K562 (cell line): ENCODE measurements at regions not wholly inside any gene's neighbourhood (a gene's known extent, or its start where the extent isn't known, plus 50 kb on each side); places are given as distances from the start of the nearest gene placed in this dataset.

Experiments used
- ATAC-seq: fragments of 200-7000 bp; cut with Tn5 transposase; 3 replicates; pipeline ENCODE4 v1.9.1; 2020; ENCODE audit warnings: moderate library complexity
- BruUV-seq: library from RNA; stranded (reverse); fragments of 400-500 nt; replicated peaks from 2 replicates; lab custom pipeline; 2021; lab: Mats Ljungman, UMichigan
- CTCF ChIA-PET: fragments of 300-600 bp; formaldehyde crosslinking; extraction: SDS; loops from one replicate; lab custom pipeline; 2021; ENCODE audit warnings: low intra/inter-chr PET ratio; lab: Yijun Ruan, JAX
- POLR2A ChIA-PET: fragments of 300-600, 350-650 bp; sonication (Branson Sonifier 250); formaldehyde crosslinking; extraction: SDS; loops from one replicate; lab custom pipeline; 2021; ENCODE audit warnings: antibody characterized with exemption, inconsistent platforms; lab: Yijun Ruan, JAX
- DNase-seq, 4 experiments: peaks; one replicate each; pipeline versions ENCODE4 v3.0.0 to v3.0.0-alpha.2; 2011 to 2018; ENCODE audit warnings: low spot score in 3 of 4, mixed read lengths in 3 of 4; ENCODE audit errors: extremely low read depth in 1 of 4
- FAIRE-seq: peaks from 2 replicates; lab custom pipeline; 2011; peaks lifted over from hg19 to GRCh38; lab: Jason Lieb, UNC
- H2AFZ ChIP-seq: 2 replicates; pipeline ENCODE4 v1.6.0; 2011; ENCODE audit warnings: low read depth, low read length, control low read depth, inconsistent platforms
- H3K27ac ChIP-seq: fragments of 200-600 bp; 3 replicates; pipeline ENCODE4 v1.8.0; 2011; ENCODE audit warnings: low read depth, mild to moderate bottlenecking, control low read depth, inconsistent platforms, low read length, moderate library complexity, mixed read lengths; ENCODE audit errors: extremely low read depth
- H3K27me3 ChIP-seq, 2 experiments: fragments of 300-600 bp in 1 of 2; 2 replicates in 1 of 2; 3 replicates in 1 of 2; pipeline versions ENCODE4 v1.6.0 to v1.8.0; 2011; ENCODE audit warnings: inconsistent platforms in 2 of 2, low read length in 2 of 2, mild to moderate bottlenecking in 1 of 2, mixed read lengths in 1 of 2, moderate library complexity in 1 of 2; ENCODE audit not compliant: control insufficient read depth in 2 of 2, insufficient read depth in 2 of 2
- H3K36me3 ChIP-seq: fragments of 300-600 bp; 3 replicates; pipeline ENCODE4 v1.8.0; 2011; ENCODE audit warnings: mild to moderate bottlenecking, low read length, inconsistent platforms; ENCODE audit not compliant: control insufficient read depth, insufficient read depth
- H3K4me1 ChIP-seq, 2 experiments: fragments of 200-600 bp in 1 of 2; replicated peaks in 1 of 2; 2 replicates in 1 of 2; 3 replicates in 1 of 2; pipeline versions ENCODE4 v1.5.1 to v1.8.0; 2011; ENCODE audit warnings: inconsistent platforms in 2 of 2, low read length in 2 of 2, mild to moderate bottlenecking in 1 of 2, mixed read lengths in 1 of 2, moderate library complexity in 1 of 2; ENCODE audit not compliant: control insufficient read depth in 2 of 2, insufficient read depth in 2 of 2
- H3K4me2 ChIP-seq: 2 replicates; pipeline ENCODE4 v1.6.1; 2011; ENCODE audit warnings: low read length, control low read depth, inconsistent platforms, mixed read lengths; ENCODE audit not compliant: insufficient read depth
- H3K4me3 ChIP-seq: fragments of 200-600 bp; sonication (generic), shearing (Covaris generic); 2 replicates; pipeline ENCODE4 v1.5.1; 2016; ENCODE audit warnings: control low read depth, inconsistent platforms
- H3K79me2 ChIP-seq: fragments of 200-600 bp; 3 replicates; pipeline ENCODE4 v1.8.0; 2011; ENCODE audit warnings: low read length, inconsistent platforms; ENCODE audit not compliant: control insufficient read depth, insufficient read depth
- H3K9ac ChIP-seq, 2 experiments: 2 replicates each; pipeline versions ENCODE4 v1.6.0 to v1.6.1; 2011; ENCODE audit warnings: low read depth in 2 of 2, low read length in 2 of 2, control low read depth in 1 of 2, inconsistent platforms in 1 of 2, mild to moderate bottlenecking in 1 of 2, mixed read lengths in 1 of 2; ENCODE audit not compliant: insufficient read depth in 1 of 2
- H3K9me1 ChIP-seq: one replicate; pipeline ENCODE4 v1.6.0; 2011; ENCODE audit warnings: inconsistent platforms, mild to moderate bottlenecking, low read length, moderate library complexity; ENCODE audit not compliant: control insufficient read depth, insufficient read depth
- H3K9me3 ChIP-seq: replicated peaks from 2 replicates; pipeline ENCODE4 v1.5.1; 2011; ENCODE audit warnings: low read depth, low read length, inconsistent platforms; ENCODE audit not compliant: control insufficient read depth, insufficient read depth
- H4K20me1 ChIP-seq: replicated peaks from 2 replicates; pipeline ENCODE4 v1.6.1; 2011; ENCODE audit warnings: low read length, inconsistent platforms, mixed read lengths; ENCODE audit not compliant: control insufficient read depth, insufficient read depth
- CBX8 ChIP-seq: fragments of 200-600 bp; sonication (generic); IDR thresholded peaks from 2 replicates; pipeline ENCODE4 v1.6.1; 2012; ENCODE audit warnings: borderline replicate concordance, mixed run types, low read depth, mild to moderate bottlenecking, moderate library complexity, mixed read lengths, low read length, control low read depth, inconsistent platforms; ENCODE audit not compliant: poor library complexity, severe bottlenecking; ENCODE audit errors: extremely low read depth
- KLF13 ChIP-seq: fragments of 450-650 bp; IDR thresholded peaks from 2 replicates; pipeline ENCODE4 v1.6.1; 2016; ENCODE audit warnings: missing genetic modification characterization, low read depth, mild to moderate bottlenecking, missing compliant biosample characterization, moderate library complexity, borderline replicate concordance
- LCOR ChIP-seq: sonication (generic); formaldehyde crosslinking; IDR thresholded peaks from 2 replicates; pipeline ENCODE4 v1.8.0; 2022; ENCODE audit warnings: mild to moderate bottlenecking, missing genetic modification reagents
- MXI1 ChIP-seq: IDR thresholded peaks from 2 replicates; pipeline ENCODE4 v1.6.1; 2011; ENCODE audit warnings: low read depth, mild to moderate bottlenecking, improper control_type of control experiment, low read length
- POLR3G ChIP-seq: IDR thresholded peaks from 2 replicates; pipeline ENCODE4 v1.6.1; 2011; ENCODE audit not compliant: insufficient read length, insufficient replicate concordance; ENCODE audit errors: extremely low read depth
- SETDB1 ChIP-seq: IDR thresholded peaks from one replicate; pipeline ENCODE4 v1.6.1; 2012; ENCODE audit warnings: low read length, control low read depth, inconsistent platforms
- SMAD3 ChIP-seq: fragments of 450-650 bp; formaldehyde crosslinking; conservative IDR thresholded peaks from 2 replicates; pipeline ENCODE4 v1.4.0; 2020; ENCODE audit warnings: mild to moderate bottlenecking
- SMAD4 ChIP-seq: fragments of 250-450 bp; sonication (Bioruptor Pico); conservative IDR thresholded peaks from 2 replicates; pipeline ENCODE4 v1.8.0; 2021; ENCODE audit warnings: inconsistent platforms, mild to moderate bottlenecking, moderate library complexity
- SMARCB1 ChIP-seq: IDR thresholded peaks from 2 replicates; pipeline ENCODE4 v1.6.1; 2011; ENCODE audit warnings: improper control_type of control experiment, low read depth; ENCODE audit not compliant: insufficient read length
- SRSF3 ChIP-seq: fragments of 200-400 bp; formaldehyde crosslinking; IDR thresholded peaks from 2 replicates; pipeline ENCODE4 v1.6.1; 2016; ENCODE audit warnings: mild to moderate bottlenecking, low read length, moderate library complexity; ENCODE audit not compliant: insufficient read depth
- STAG1 ChIP-seq: sonication (generic); formaldehyde crosslinking; IDR thresholded peaks from 2 replicates; pipeline ENCODE4 v1.5.0; 2020; ENCODE audit warnings: missing genetic modification reagents, borderline replicate concordance
- XRCC3 ChIP-seq: fragments of 450-650 bp; IDR thresholded peaks from 2 replicates; pipeline ENCODE4 v1.6.1; 2017; ENCODE audit warnings: mild to moderate bottlenecking, moderate library complexity
- XRCC4 ChIP-seq: IDR thresholded peaks from one replicate; pipeline ENCODE4 v1.6.1; 2011; ENCODE audit not compliant: insufficient read depth, insufficient read length; ENCODE audit errors: extremely low read depth
- ZNF408 ChIP-seq: fragments of 250-450 bp; sonication (Bioruptor Pico); IDR thresholded peaks from 2 replicates; pipeline ENCODE4 v1.4.0; 2020; ENCODE audit warnings: low read depth, mild to moderate bottlenecking, moderate library complexity
- ZNF766 ChIP-seq: fragments of 200-800 bp; sonication (Bioruptor generic); conservative IDR thresholded peaks from 2 replicates; pipeline ENCODE4 v1.6.1; 2016; ENCODE audit warnings: missing genetic modification characterization, missing compliant biosample characterization
- WGBS: fragments of 100-300 bp; shearing (Covaris generic); methylation state at CpG from one replicate; pipeline ENCODE4 v1.1.6; 2016; ENCODE audit warnings: low coverage, mixed read lengths; ENCODE audit not compliant: insufficient coverage; ENCODE audit errors: missing lambda C conversion rate; 5-methylcytosine and 5-hydroxymethylcytosine counted together
- in situ Hi-C: fragments of 300-500 bp; cut with MboI; formaldehyde crosslinking; loops from 4 replicates; pipeline ENCODE4 v1.15.0; 2018; ENCODE audit warnings: inconsistent platforms, mixed read lengths
- intact Hi-C: fragments of 100-400 bp; cut with micrococcal nuclease; formaldehyde crosslinking; loops from 2 replicates; pipeline ENCODE4 v1.14.2; 2022
- TF ChIP-seq, protein P1 (sequence below), 2 experiments: fragments of 450-650 bp; IDR thresholded peaks; 2 replicates each; pipeline ENCODE4 v1.6.1; 2016

GRCh38 chr6:131362696-131363095 lies 210.3 kb upstream of the ARG1 start:
- Histone ChIP-seq H3K27ac (no peak overlapping the region), H4K20me1 (no peaks in the 10 kb centered on the region), H3K27me3 (no peaks in the 10 kb centered on the region), H3K9me3 (no peaks in the 10 kb centered on the region), H3K4me1 (no peaks in the 10 kb centered on the region), H3K4me2 (no peak overlapping the region), H3K4me3 (no peak overlapping the region), H3K79me2 (no peaks in the 10 kb centered on the region), H3K9ac (no peak overlapping the region), H3K36me3 (no peaks in the 10 kb centered on the region), H2AFZ (no peak overlapping the region), H3K9me1 (no peaks in the 10 kb centered on the region)
- FAIRE-seq: no peak
- intact Hi-C loops: no loop called here
- POLR2A ChIA-PET: no interaction called here
- CTCF ChIA-PET: no interaction called here
- ATAC-seq: no peak
- WGBS: 0% methylated on average over 8 of the region's 8 CpGs
- DNase-seq: no peak
- in situ Hi-C loops: no loop called here
- TF ChIP-seq XRCC3 (no peak), CBX8 (no peak), SMAD3 (CRISPR knock-in tag) (no peak), SETDB1 (no peak), ZNF766 (no peak), SMARCB1 (no peak), POLR3G (no peak), LCOR (CRISPR knock-in tag) (no peak), KLF13 (tag) (no peak), SRSF3 (no peak), ZNF408 (no peak), XRCC4 (no peak), STAG1 (CRISPR knock-in tag) (no peak), MXI1 (no peak), SMAD4 (CRISPR knock-in tag) (no peak)
- TF ChIP-seq, protein P1, sequence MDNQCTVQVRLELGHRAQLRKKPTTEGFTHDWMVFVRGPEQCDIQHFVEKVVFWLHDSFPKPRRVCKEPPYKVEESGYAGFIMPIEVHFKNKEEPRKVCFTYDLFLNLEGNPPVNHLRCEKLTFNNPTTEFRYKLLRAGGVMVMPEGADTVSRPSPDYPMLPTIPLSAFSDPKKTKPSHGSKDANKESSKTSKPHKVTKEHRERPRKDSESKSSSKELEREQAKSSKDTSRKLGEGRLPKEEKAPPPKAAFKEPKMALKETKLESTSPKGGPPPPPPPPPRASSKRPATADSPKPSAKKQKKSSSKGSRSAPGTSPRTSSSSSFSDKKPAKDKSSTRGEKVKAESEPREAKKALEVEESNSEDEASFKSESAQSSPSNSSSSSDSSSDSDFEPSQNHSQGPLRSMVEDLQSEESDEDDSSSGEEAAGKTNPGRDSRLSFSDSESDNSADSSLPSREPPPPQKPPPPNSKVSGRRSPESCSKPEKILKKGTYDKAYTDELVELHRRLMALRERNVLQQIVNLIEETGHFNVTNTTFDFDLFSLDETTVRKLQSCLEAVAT (IDR thresholded peaks at IDR 0.05): no peak
- TF ChIP-seq, all 486 proteins: peak for 0
- BruUV-seq: no TSS peak
